HG03354 (cell line): ENCODE measurements at regions not wholly inside any gene's neighbourhood (a gene's known extent, or its start where the extent isn't known, plus 50 kb on each side); places are given as distances from the start of the nearest gene placed in this dataset.

Source experiments
- ATAC-seq: cut with Tn5 transposase; IDR thresholded peaks from one replicate; pipeline ENCODE4 v1.9.1; 2021; ENCODE audit warnings: mild to moderate bottlenecking; ENCODE audit not compliant: unreplicated experiment, poor library complexity, severe bottlenecking

- ATAC-seq, result no peak
Observed at GRCh38 chr9:3001311-3001710, 157.4 kb upstream of the PUM3 start.

GRCh38 chr9:2992427-2992826 lies 148.5 kb upstream of the PUM3 start:
- no peak for ATAC-seq

- ATAC-seq, result no peak
Observed at GRCh38 chr9:2991292-2991691, 147.4 kb upstream of the PUM3 start.

GRCh38 chr9:2987679-2988078 lies 143.8 kb upstream of the PUM3 start:
- no peak for ATAC-seq

- ATAC-seq, result no peak
Observed at GRCh38 chr9:2985343-2985742, 141.4 kb upstream of the PUM3 start.

- no peak for ATAC-seq
Observed at GRCh38 chr9:2984491-2984890, 140.6 kb upstream of the PUM3 start.

- no peak for ATAC-seq
Observed at GRCh38 chr9:2979957-2980610, 136.2 kb upstream of the PUM3 start.

- ATAC-seq, result no peak
Observed at GRCh38 chr9:2972475-2972874, 128.6 kb upstream of the PUM3 start.

- ATAC-seq, result no peak
Observed at GRCh38 chr9:2970864-2971263, 127.0 kb upstream of the PUM3 start.

GRCh38 chr9:2967766-2968165 lies 123.9 kb upstream of the PUM3 start:
- ATAC-seq, result no peak

- ATAC-seq, result no peak
Observed at GRCh38 chr9:2966565-2967300, 122.8 kb upstream of the PUM3 start.

GRCh38 chr9:2964470-2964869 lies 120.6 kb upstream of the PUM3 start:
- ATAC-seq, result no peak

- no peak for ATAC-seq
Observed at GRCh38 chr9:2963307-2963706, 119.4 kb upstream of the PUM3 start.

- no peak for ATAC-seq
Observed at GRCh38 chr9:2962471-2963172, 118.7 kb upstream of the PUM3 start.

- ATAC-seq, result no peak
Observed at GRCh38 chr9:2958219-2958618, 114.3 kb upstream of the PUM3 start.

GRCh38 chr9:2957656-2958200 lies 113.8 kb upstream of the PUM3 start:
- ATAC-seq, result no peak

GRCh38 chr9:2955575-2955974 lies 111.7 kb upstream of the PUM3 start:
- no peak for ATAC-seq

- no peak for ATAC-seq
Observed at GRCh38 chr9:2939368-2939767, 95.5 kb upstream of the PUM3 start.

- no peak for ATAC-seq
Observed at GRCh38 chr9:2936221-2936620, 92.3 kb upstream of the PUM3 start.

GRCh38 chr9:2934883-2935282 lies 91.0 kb upstream of the PUM3 start:
- ATAC-seq, result no peak

- ATAC-seq, result no peak
Observed at GRCh38 chr9:2934241-2934650, 90.4 kb upstream of the PUM3 start.
